ENCODE measurements at regions not wholly inside any gene's neighbourhood (a gene's known extent, or its start where the extent isn't known, plus 50 kb on each side); places are given as distances from the start of the nearest gene placed in this dataset.
"Not testable (repeated sequence)": the region's sequence is repeated elsewhere in the genome, so short reads cannot be mapped to it uniquely, and the experiment has no call there.

DNA sequence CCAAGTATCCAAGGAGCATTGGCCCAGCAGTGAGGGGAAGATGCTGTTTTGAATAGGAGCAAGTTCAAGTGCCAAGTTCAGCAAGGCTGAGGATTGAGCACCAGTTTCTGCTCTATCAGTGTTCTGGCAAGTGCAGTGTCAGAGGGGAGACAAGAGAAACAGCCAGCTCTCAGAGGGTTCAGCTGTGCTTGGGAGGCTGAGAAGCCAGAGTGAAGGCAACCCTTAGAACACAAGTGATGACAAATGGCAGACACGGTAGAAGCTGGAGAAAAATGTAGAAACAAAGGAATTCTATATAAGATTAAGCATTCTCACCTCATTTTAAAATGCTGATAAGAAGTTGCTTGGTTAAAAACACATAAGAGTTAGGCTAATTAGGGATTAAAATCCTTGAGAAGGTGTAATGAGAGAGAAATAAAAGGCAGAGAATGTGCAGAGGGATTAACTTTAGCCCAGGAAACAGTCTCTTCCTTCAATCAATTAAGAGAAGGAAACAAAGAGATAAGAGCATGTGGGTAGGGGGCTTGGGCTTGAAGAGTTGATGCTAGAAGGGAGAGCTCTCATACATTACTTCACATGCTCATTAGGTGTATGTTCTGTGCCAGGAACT lies 475.4 kb downstream of the AJAP1 start:
- Histone ChIP-seq H3K36me3 (no peaks in the 10 kb centered on the region), H3K4me1 (no peaks in the 10 kb centered on the region), H3K9me3 (no peaks in the 10 kb centered on the region), H3K27ac (no peak overlapping the region), H3K4me3 (no peak overlapping the region), H3K27me3 (no peaks in the 10 kb centered on the region)
- WGBS (ENCODE audit: insufficient coverage, low coverage, low lambda C conversion rate, missing lambda C conversion rate): 43% methylated on average over 1 of the region's 1 CpG
- TF ChIP-seq POLR2A (IDR thresholded peaks at IDR 0.05): no peak
- TF ChIP-seq, protein P1, sequence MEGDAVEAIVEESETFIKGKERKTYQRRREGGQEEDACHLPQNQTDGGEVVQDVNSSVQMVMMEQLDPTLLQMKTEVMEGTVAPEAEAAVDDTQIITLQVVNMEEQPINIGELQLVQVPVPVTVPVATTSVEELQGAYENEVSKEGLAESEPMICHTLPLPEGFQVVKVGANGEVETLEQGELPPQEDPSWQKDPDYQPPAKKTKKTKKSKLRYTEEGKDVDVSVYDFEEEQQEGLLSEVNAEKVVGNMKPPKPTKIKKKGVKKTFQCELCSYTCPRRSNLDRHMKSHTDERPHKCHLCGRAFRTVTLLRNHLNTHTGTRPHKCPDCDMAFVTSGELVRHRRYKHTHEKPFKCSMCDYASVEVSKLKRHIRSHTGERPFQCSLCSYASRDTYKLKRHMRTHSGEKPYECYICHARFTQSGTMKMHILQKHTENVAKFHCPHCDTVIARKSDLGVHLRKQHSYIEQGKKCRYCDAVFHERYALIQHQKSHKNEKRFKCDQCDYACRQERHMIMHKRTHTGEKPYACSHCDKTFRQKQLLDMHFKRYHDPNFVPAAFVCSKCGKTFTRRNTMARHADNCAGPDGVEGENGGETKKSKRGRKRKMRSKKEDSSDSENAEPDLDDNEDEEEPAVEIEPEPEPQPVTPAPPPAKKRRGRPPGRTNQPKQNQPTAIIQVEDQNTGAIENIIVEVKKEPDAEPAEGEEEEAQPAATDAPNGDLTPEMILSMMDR (IDR thresholded peaks at IDR 0.05): no peak
- intact Hi-C loops (cut with DNase I): no loop called here
- DNase-seq: no peak
- ATAC-seq: no peak

DNA sequence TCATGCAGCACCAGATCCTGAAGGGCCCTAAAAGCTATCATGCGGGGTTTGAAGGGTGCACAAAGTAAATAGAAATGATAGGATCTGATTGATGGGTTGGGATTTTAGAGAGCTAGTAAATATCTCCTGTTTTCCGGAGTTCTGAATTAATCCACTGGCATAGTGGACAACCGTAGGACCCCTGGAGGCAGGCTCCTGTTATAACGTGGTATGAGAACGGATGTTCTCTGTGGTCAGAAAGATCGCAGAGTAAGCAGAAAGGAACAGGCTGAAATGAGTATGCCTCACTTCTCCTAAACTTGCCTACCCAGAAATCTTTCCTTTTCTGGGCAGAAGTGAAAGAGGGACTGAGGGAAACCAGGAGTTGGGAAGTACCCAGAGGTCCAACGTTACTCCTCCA lies 470.8 kb downstream of the AJAP1 start:
- Histone ChIP-seq H3K27me3 (no peaks in the 10 kb centered on the region), H3K4me1 (no peaks in the 10 kb centered on the region), H3K36me3 (no peaks in the 10 kb centered on the region), H3K27ac (no peak overlapping the region), H3K4me3 (no peak overlapping the region), H3K9me3 (no peaks in the 10 kb centered on the region)
- intact Hi-C loops (cut with DNase I): no loop called here
- ATAC-seq (no peak), DNase-seq (no peak)
- TF ChIP-seq, protein P1 (IDR thresholded peaks at IDR 0.05): no peak
- no peak for TF ChIP-seq POLR2A (IDR thresholded peaks at IDR 0.05)
- WGBS (ENCODE audit: insufficient coverage, low coverage, low lambda C conversion rate, missing lambda C conversion rate): 51% methylated on average over 7 of the region's 7 CpGs

DNA sequence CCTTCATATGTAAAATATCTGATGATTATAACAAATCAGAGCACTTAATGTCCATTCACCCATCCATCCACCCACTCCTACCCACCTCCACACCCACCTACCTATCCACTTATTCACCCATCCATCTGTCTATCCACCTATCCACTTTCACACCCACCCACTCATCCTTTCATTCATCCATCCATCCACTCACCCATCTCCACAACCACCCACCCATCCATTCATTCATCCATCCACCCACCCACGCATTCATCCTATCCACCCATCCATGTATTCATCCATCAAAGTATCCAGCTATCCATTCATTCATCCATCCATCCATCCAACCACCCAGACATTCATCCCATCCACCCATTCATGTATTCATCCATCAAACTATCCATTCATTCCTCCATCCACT lies 466.1 kb downstream of the AJAP1 start:
- no peaks in the 10 kb centered on the region for H3K27me3 ChIP-seq
- no peak for DNase-seq
- no peak for TF ChIP-seq POLR2A (IDR thresholded peaks at IDR 0.05)
- TF ChIP-seq, protein P1 (IDR thresholded peaks at IDR 0.05): no peak
- 50% methylated on average over 1 of the region's 1 CpG for WGBS (ENCODE audit: insufficient coverage, low coverage, low lambda C conversion rate, missing lambda C conversion rate)
- no peak for ATAC-seq
- H3K4me3 ChIP-seq: no peak overlapping the region
- H3K4me1 ChIP-seq: no peaks in the 10 kb centered on the region
- no peak overlapping the region for H3K27ac ChIP-seq
- H3K9me3 ChIP-seq: no peaks in the 10 kb centered on the region
- no peaks in the 10 kb centered on the region for H3K36me3 ChIP-seq
- intact Hi-C loops (cut with DNase I): no loop called here

DNA sequence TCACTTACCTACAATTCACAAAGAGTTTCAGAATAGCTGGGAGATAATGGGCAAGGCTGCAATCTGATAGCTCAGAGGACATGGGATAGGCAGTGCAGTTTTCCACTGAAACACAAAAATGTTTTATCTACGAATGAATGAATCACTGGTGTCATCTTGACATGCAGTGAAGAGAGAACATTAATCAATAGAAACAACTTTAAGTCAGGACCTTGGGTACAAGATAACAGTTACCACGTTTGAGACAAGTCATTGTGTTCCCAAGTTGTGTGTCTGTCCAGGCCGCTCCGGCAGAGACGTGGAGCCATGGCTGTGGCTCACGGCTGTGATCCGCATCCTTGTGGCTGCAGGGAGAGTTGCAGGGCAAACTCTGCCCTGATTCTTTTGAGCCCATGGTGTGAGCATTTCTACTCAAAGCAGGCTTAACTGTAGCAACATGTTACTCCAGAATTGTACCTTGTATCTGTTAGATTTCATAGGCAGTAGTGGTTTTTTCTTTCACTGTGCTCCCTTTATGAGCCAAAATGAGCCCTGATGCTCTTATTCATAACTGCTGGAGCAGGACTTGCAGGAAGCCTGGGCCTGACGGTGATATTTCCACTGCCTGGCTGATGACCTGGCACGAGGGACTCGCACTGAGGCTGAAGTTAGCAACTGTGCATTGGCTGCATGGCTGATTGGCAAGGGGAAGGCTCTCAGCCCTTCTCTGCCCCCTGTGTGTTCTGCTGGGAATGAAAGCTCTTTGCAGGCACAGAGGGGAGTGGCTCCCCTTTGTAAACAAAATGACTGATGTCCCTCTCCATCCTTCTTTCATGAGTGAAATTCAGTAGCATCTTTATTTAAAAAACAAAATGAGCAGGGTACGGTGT lies 465.2 kb downstream of the AJAP1 start:
- ATAC-seq (peak in 1 of 4 donors; percentile 52), DNase-seq (no peak)
- TF ChIP-seq, protein P1 (IDR thresholded peaks at IDR 0.05): no peak
- no peak for TF ChIP-seq POLR2A (IDR thresholded peaks at IDR 0.05)
- Histone ChIP-seq H3K27me3 (no peaks in the 10 kb centered on the region), H3K4me1 (no peaks in the 10 kb centered on the region), H3K9me3 (no peaks in the 10 kb centered on the region), H3K27ac (no peak overlapping the region), H3K36me3 (no peaks in the 10 kb centered on the region), H3K4me3 (no peak overlapping the region)
- intact Hi-C loops (cut with DNase I): no loop called here
- 50% methylated on average over 6 of the region's 11 CpGs for WGBS (ENCODE audit: insufficient coverage, low coverage, low lambda C conversion rate, missing lambda C conversion rate)

DNA sequence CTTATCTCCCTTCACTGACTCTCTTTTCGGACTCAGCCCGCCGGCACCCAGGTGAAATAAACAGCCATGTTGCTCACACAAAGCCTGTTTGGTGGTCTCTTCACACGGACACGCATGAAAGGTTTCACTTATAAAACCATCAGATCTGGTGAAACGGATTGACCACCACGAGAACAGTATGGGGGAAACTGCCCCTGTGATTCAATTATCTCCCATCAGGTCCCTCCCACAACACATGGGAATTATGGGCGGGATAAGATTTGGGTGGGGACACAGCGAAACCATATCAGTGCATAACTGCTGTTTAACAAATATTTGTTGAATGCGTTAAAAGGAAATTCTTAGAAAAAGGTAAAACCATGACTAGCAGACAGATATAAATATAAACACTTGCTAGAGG lies 464.4 kb downstream of the AJAP1 start:
- 75% methylated on average over 10 of the region's 10 CpGs for WGBS (ENCODE audit: insufficient coverage, low coverage, low lambda C conversion rate, missing lambda C conversion rate)
- H3K9me3 ChIP-seq; H3K27ac ChIP-seq; ATAC-seq; H3K27me3 ChIP-seq; H3K4me3 ChIP-seq; H3K4me1 ChIP-seq; intact Hi-C loops (cut with DNase I); H3K36me3 ChIP-seq; DNase-seq: not testable (repeated sequence)

DNA sequence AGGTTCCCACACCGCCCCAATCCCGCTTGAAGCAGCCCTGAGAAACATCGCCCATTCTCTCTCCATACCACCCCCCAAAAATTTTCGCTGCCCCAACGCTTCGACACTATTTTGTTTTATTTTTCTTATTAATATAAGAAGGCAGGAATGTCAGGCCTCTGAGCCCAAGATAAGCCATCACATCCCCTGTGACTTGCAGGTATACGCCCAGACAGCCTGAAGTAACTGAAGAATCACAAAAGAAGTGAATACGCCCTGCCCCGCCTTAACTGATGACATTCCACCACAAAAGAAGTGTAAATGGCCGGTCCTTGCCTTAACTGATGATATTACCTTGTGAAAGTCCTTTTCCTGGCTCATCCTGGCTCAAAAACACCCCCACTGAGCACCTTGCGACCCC lies 463.9 kb downstream of the AJAP1 start:
- DNase-seq; H3K9me3 ChIP-seq; H3K4me1 ChIP-seq; H3K4me3 ChIP-seq; H3K27me3 ChIP-seq; H3K36me3 ChIP-seq; intact Hi-C loops (cut with DNase I); ATAC-seq; H3K27ac ChIP-seq: not testable (repeated sequence)
- 74% methylated on average over 6 of the region's 11 CpGs for WGBS (ENCODE audit: insufficient coverage, low coverage, low lambda C conversion rate, missing lambda C conversion rate)

Measured in right lobe of liver (tissue), 6 donors.